Natural killer cell (primary cell): ENCODE measurements at regions not wholly inside any gene's neighbourhood (a gene's known extent, or its start where the extent isn't known, plus 50 kb on each side); places are given as distances from the start of the nearest gene placed in this dataset.

Source experiments
- ATAC-seq, 3 donors: fragments of 150-1000 bp in 2 of 3; fragments of 200-7000 bp in 1 of 3; cut with Tn5 transposase; 1 replicate in 1 of 3; 2 replicates in 2 of 3; pipeline ENCODE4 v1.10.0; 2021; ENCODE audit warnings: mild to moderate bottlenecking in 2 of 3, moderate library complexity in 2 of 3
- DNase-seq, 2 donors: peaks; one replicate each; pipeline versions ENCODE4 v3.0.0 to v3.0.0-alpha.2; 2013 to 2021; ENCODE audit warnings: mixed read lengths in 1 of 2
- H3K27ac ChIP-seq: one replicate; pipeline ENCODE4 v1.5.1; 2013; ENCODE audit warnings: mild to moderate bottlenecking, low read length
- H3K27me3 ChIP-seq: one replicate; pipeline ENCODE4 v1.6.1; 2013; ENCODE audit warnings: low read length; ENCODE audit not compliant: control insufficient read depth, insufficient read depth
- H3K36me3 ChIP-seq: one replicate; pipeline ENCODE4 v1.6.1; 2013; ENCODE audit warnings: low read length; ENCODE audit not compliant: control insufficient read depth, insufficient read depth
- H3K4me1 ChIP-seq: one replicate; pipeline ENCODE4 v1.6.1; 2013; ENCODE audit warnings: low read length; ENCODE audit not compliant: control insufficient read depth, insufficient read depth
- H3K4me3 ChIP-seq: one replicate; pipeline ENCODE4 v1.5.1; 2013; ENCODE audit warnings: low read length
- H3K9me3 ChIP-seq: one replicate; pipeline ENCODE4 v1.6.1; 2013; ENCODE audit warnings: low read length; ENCODE audit not compliant: control insufficient read depth, insufficient read depth
- H3K27ac Mint-ChIP-seq, 2 donors: one replicate each; pipeline ENCODE4 v1.8.0; 2022; ENCODE audit warnings: mild to moderate bottlenecking in 2 of 2, mixed read lengths in 2 of 2, moderate library complexity in 1 of 2
- H3K27me3 Mint-ChIP-seq, 2 donors: one replicate each; pipeline ENCODE4 v1.8.0; 2022; ENCODE audit warnings: low read depth in 2 of 2, mixed read lengths in 2 of 2
- H3K36me3 Mint-ChIP-seq: one replicate; pipeline ENCODE4 v1.8.0; 2022; ENCODE audit warnings: mixed read lengths
- H3K4me1 Mint-ChIP-seq, 2 donors: one replicate each; pipeline ENCODE4 v1.8.0; 2022; ENCODE audit warnings: mixed read lengths in 2 of 2
- H3K4me3 Mint-ChIP-seq: one replicate; pipeline ENCODE4 v1.8.0; 2022; ENCODE audit warnings: mild to moderate bottlenecking, moderate library complexity, mixed read lengths
- H3K9me3 Mint-ChIP-seq, 2 donors: one replicate each; pipeline ENCODE4 v1.8.0; 2022; ENCODE audit warnings: mixed read lengths in 2 of 2
- CTCF ChIP-seq: fragments of 200-600 bp; IDR thresholded peaks from one replicate; pipeline ENCODE4 v1.8.0; 2022; ENCODE audit warnings: antibody characterized with exemption
- WGBS: methylation state at CpG from one replicate; pipeline ENCODE4 v1.1.7; 2013; ENCODE audit warnings: missing lambda C conversion rate; ENCODE audit not compliant: insufficient coverage; 5-methylcytosine and 5-hydroxymethylcytosine counted together
- intact Hi-C: fragments of 100-400 bp; cut with micrococcal nuclease; formaldehyde crosslinking; loops from one replicate; pipeline ENCODE4 v1.14.2; 2022

GRCh38 chr2:56450047-56450446 is 266.3 kb downstream of the CCDC85A start:
- H3K27ac ChIP-seq, result no peak overlapping the region
- H3K36me3 Mint-ChIP-seq, result no peaks in the 10 kb centered on the region
- peaks cover 8 to 28% of the 10 kb centered on the region in 2 donors for H3K9me3 Mint-ChIP-seq
- no peaks in the 10 kb centered on the region for H3K4me1 Mint-ChIP-seq
- H3K4me1 ChIP-seq, result no peaks in the 10 kb centered on the region
- WGBS, result 100% methylated on average over 1 of the region's 1 CpG
- no peaks in the 10 kb centered on the region for H3K27me3 Mint-ChIP-seq
- no peaks in the 10 kb centered on the region for H3K27me3 ChIP-seq
- H3K9me3 ChIP-seq, result peaks cover 3% of the 10 kb centered on the region
- H3K4me3 ChIP-seq, result no peak overlapping the region
- no peak overlapping the region for H3K27ac Mint-ChIP-seq
- DNase-seq, result no peak
- TF ChIP-seq CTCF, result no peak
- intact Hi-C loops, result no loop called here
- H3K36me3 ChIP-seq, result no peaks in the 10 kb centered on the region
- no peak overlapping the region for H3K4me3 Mint-ChIP-seq
- ATAC-seq, result no peak

- Histone ChIP-seq H3K9me3 (peaks cover 3% of the 10 kb centered on the region), H3K27me3 (no peaks in the 10 kb centered on the region), H3K36me3 (no peaks in the 10 kb centered on the region), H3K27ac (no peak overlapping the region), H3K4me3 (no peak overlapping the region), H3K4me1 (no peaks in the 10 kb centered on the region)
- no peak overlapping the region for H3K27ac Mint-ChIP-seq
- no peaks in the 10 kb centered on the region for H3K27me3 Mint-ChIP-seq
- H3K9me3 Mint-ChIP-seq, result peaks cover 8 to 25% of the 10 kb centered on the region in 2 donors
- ATAC-seq (no peak), DNase-seq (no peak)
- intact Hi-C loops, result no loop called here
- H3K36me3 Mint-ChIP-seq, result no peaks in the 10 kb centered on the region
- no peak for TF ChIP-seq CTCF
- H3K4me1 Mint-ChIP-seq, result no peaks in the 10 kb centered on the region
- no peak overlapping the region for H3K4me3 Mint-ChIP-seq
Observed at GRCh38 chr2:56450772-56451171, 267.0 kb downstream of the CCDC85A start.

GRCh38 chr2:56455642-56456041 is 271.9 kb downstream of the CCDC85A start:
- H3K27ac ChIP-seq, result no peak overlapping the region
- H3K9me3 Mint-ChIP-seq, result peaks cover 6 to 20% of the 10 kb centered on the region in 2 donors
- H3K27ac Mint-ChIP-seq, result no peak overlapping the region
- no peak overlapping the region for H3K4me3 ChIP-seq
- H3K36me3 ChIP-seq, result no peaks in the 10 kb centered on the region
- TF ChIP-seq CTCF, result no peak
- no peaks in the 10 kb centered on the region for H3K27me3 ChIP-seq
- no peaks in the 10 kb centered on the region for H3K27me3 Mint-ChIP-seq
- H3K36me3 Mint-ChIP-seq, result no peaks in the 10 kb centered on the region
- intact Hi-C loops, result no loop called here
- H3K4me1 ChIP-seq, result no peaks in the 10 kb centered on the region
- WGBS, result 79% methylated on average over 2 of the region's 2 CpGs
- no peaks in the 10 kb centered on the region for H3K4me1 Mint-ChIP-seq
- ATAC-seq (no peak), DNase-seq (no peak)
- H3K9me3 ChIP-seq, result peaks cover 6% of the 10 kb centered on the region
- H3K4me3 Mint-ChIP-seq, result no peak overlapping the region

GRCh38 chr2:56456791-56457190 is 273.0 kb downstream of the CCDC85A start:
- ATAC-seq, result no peak
- Histone ChIP-seq H3K4me1 (no peaks in the 10 kb centered on the region), H3K9me3 (peaks cover 6% of the 10 kb centered on the region), H3K27ac (no peak overlapping the region), H3K4me3 (no peak overlapping the region), H3K36me3 (no peaks in the 10 kb centered on the region), H3K27me3 (no peaks in the 10 kb centered on the region)
- no peaks in the 10 kb centered on the region for H3K36me3 Mint-ChIP-seq
- no peak overlapping the region for H3K4me3 Mint-ChIP-seq
- no peaks in the 10 kb centered on the region for H3K27me3 Mint-ChIP-seq
- intact Hi-C loops, result no loop called here
- DNase-seq, result no peak
- WGBS, result 68% methylated on average over 1 of the region's 1 CpG
- H3K27ac Mint-ChIP-seq, result no peak overlapping the region
- TF ChIP-seq CTCF, result no peak
- peaks cover 4 to 15% of the 10 kb centered on the region in 2 donors for H3K9me3 Mint-ChIP-seq
- H3K4me1 Mint-ChIP-seq, result no peaks in the 10 kb centered on the region
